NCI-H2171 (cell line): ENCODE measurements at regions not wholly inside any gene's neighbourhood (a gene's known extent, or its start where the extent isn't known, plus 50 kb on each side); places are given as distances from the start of the nearest gene placed in this dataset.

Source experiments
- DNase-seq: peaks from one replicate; lab custom pipeline; 2025; lab: John Stamatoyannopoulos, UW

DNA sequence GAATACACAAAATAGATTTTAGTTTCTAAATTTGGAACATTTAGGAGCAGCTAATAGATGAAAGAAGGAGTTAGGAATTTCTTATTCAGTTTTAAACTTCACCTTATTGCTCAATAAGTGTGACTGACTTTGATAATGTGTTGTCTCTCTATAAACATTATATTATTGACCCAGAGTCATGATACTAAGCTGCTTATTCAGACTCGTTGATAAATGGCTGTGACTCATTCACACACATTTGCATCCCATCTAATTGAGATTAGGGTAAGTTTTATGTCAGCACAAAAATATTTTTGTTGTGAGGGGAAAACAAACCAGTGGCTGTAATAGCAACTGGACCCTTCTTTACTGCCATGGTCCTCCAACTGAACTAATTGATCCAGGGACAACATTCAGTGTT is 137.6 kb downstream of the GOLIM4 start:
- no peak for DNase-seq

DNA sequence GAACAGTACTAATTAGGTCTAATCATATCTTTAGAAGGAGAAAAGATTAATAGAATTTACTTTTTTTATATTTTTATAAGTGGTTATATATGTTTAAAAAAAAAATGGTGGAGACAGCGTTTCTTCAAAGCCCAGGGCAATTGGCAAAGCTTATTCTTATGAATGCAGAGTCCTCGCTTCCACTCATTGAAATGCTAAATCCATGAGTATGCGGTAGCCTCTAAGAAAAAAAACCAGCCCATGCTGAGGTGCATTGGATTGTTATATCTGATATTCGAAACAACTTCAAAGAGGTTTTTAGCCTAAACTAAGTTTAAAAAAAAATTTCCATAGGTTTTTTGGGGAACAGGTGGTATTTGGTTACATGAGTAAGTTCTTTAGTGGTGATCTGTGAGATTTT is 142.8 kb downstream of the GOLIM4 start:
- no peak for DNase-seq

DNA sequence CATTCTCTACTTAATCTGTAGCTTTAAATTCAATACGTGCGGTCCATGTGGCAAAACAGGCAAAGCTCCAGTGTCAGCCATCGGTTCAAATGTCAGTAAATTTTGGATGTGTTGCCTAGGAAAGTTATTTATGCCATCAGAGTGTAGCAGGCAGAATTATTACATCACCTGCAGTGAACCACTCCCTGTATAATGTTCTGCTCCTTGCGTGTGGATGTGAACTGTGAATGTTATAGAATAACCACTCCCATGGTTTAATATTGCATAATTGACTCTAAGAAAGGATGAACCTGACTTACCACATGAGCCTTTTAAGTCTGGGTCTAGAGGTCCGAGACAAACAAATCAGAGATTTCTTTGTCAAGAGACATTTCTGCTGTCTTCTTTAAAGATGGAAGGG is 145.5 kb downstream of the GOLIM4 start:
- no peak for DNase-seq

DNA sequence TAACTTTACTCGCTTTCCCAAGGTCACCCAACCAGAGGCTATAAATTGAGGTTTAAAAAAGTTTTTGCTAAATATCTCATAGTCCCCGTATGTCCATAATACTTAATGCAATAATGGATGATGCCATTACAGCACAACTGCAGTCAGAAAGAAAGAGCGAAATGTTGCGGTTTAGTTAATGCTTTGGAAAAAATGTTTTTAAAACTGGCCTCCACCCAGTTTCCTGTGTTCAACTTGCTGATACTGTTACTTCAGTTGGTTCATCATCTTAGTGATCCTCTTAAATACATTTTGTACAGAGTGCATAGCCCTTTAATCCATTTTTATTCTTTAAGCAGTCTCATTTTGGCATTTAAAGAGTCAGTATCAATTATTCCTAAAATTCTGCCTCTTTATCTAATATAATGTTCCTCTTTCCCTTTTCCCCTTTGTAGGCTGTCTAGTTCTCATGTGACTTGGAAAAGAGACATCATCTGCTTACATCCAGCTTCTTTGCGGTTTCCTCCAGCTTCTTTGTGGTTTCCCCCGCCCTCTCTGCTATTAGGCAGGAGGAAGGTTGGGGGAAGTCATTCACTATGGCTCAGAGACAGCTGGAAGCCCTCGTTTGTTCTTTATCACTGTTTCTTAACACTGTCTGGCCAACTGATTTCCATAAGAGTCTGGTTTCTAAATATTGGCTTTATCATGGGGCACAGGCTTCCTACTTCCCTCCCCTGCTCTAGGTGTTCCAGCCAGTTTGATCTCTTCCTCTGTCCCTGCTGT is 154.3 kb downstream of the GOLIM4 start:
- no peak for DNase-seq

DNA sequence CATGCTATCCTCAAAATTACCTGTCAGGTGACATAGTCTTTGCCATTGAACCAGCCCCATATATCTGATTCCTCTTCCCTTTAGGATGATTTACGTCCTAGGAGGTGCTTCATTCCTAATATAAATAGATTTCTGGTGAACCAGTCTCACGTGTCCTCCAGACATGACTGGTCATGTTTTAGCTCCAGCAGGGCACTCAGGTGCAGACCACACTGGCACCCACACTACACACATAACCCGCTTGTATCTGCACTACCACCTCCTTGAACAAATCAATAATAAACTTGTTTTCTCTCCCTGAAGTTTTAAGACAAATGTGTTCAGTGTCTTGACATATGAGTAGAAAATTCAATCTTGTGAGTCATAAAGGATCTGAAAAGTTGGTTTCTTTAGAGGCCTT is 155.5 kb downstream of the GOLIM4 start:
- DNase-seq: no peak

DNA sequence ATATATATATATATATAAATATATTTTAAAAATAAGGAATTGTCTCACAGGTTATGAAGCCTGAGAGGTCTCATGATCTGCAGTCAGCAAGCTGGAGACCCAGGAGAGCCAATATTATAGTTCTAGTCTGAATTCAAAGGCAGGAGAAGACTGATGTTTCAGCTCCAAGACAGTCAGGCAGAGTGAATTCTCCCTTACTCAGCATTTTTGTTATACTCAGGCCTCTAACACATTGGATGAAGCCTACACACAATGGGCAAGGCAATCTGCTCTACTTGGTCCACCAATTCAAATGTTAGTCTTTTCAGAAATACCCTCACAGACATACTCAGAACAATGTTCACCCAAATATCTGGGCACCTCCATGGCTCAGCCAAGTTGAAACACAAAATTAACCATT is 157.2 kb downstream of the GOLIM4 start:
- no peak for DNase-seq

DNA sequence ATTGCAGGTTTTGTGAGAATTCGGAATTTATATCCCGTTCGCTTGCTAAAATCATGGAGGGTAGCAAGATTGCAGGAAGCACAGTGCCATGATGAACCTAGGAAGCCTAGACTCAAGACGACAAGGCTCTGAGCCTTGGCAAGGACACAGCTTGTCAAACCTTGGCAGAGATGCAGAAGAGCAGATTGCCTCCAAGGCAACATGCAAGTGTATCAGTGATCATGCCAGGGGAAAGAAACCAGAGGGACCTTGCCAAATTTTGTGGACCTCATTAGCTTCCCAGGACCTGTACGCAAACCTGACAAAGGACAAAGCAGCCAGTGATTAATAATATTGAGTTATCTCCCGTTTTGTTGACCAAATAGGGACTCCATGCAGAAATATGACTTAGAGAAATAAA is 159.7 kb downstream of the GOLIM4 start:
- DNase-seq: no peak

DNA sequence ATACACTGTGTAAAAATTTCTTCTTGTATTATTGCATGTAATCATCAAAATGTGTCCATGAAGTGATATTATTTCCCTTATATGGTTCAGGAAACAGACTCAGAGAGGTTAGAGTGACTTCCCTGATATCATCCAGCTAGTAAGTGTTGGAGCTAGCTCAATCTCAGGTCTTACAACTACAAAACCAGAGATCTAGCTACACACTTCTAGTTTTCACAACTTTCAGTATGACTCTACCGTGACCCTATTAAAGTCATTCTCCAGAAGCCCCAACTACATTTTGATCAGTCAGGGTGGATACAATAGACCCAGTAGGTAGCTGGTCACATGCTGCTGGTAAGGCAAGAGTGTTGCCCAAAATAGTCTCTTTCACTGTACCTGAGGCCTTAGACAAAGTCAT is 165.3 kb downstream of the GOLIM4 start:
- no peak for DNase-seq

DNA sequence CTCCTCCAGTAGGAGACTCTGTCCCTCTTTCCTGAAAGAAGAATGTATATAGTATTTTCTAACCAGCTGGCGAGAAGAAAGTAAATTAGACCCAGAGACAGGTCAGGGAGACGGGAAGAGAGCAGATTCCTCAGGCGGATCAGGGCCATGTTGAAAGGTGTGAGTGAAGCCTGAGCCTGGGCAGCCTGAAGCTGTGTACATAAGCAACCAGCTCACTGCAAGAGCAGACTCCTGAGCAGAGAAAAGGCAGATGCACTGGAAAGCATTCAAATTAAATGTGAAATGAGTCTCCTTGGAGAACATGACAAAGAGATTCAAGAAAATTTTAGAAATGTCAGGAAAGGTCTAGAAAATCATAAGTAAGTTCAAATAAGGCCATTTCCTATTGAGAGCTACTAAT is 165.8 kb downstream of the GOLIM4 start:
- DNase-seq: no peak

DNA sequence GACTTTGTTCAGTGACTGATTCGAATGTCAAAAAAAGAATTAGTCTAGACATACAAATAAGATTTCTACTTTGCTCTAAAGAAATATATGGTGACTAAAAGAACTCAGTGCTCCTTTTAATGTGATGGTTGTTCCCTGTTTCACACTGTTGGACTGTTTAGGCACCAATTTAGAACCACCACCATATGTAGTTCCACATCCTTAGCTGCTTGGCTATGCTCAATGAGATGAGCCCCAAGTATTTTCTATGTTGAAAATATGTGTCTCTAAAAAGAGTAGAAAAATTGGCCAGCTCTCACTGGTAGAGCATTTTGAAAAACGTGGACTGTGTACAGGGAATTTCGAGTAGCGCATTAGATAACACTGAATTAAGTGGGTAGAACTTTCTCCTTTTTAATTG is 167.3 kb downstream of the GOLIM4 start:
- DNase-seq: no peak

DNA sequence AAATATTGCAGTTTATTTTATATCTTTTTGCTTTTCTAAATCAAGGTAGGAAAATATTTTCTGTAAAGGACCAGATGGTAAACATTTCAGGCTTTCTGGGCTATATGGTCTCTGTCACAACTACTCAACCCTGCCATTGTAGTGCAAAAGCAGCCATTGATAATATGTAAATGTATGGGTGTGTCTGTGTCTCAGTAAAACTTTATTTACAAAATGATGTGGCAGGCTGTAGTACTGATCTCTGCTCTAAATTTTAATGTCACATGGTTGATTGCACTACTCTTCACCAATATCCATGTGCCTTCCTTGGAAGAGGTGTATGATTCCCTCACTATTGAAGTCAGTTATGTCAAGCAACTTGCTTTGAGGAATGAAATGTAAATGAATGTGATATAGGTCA is 175.0 kb downstream of the GOLIM4 start:
- no peak for DNase-seq

DNA sequence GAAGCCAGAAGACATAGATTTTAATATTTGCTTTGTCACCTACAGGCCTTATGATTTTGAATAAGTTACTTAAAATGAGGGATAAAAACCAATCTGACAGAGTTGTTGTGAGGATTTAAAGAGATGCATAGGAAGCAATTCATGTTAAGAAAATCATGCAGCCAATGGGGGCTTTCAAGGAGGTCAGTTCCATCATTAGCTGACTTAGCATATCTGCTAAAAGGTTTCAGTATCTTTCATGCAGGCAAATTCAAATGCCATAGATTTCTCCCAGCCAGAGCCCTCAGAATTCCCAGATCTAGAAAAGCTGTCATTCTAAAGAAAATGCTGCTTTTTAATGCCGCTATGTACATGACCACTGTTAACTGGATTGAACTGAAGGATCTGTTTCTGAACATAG is 176.1 kb downstream of the GOLIM4 start:
- DNase-seq: no peak

DNA sequence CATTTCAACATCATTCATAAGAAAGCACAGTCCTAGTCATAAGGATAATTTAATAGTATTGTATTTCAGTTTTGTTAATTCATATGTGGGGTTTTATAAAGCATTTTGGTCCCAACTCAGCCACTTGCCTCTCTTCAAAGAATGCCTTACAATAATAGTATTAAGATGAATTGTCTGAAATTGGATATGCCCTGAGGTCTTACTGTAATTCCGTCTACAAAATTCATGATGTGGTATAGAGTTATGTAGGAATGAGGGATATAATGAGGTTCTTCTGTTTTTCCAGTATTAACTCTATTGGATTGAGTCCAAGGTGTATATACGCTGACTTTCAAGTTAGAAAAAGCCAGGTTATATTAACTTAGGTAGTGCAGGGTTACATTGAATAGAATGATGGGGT is 177.0 kb downstream of the GOLIM4 start:
- DNase-seq: no peak

DNA sequence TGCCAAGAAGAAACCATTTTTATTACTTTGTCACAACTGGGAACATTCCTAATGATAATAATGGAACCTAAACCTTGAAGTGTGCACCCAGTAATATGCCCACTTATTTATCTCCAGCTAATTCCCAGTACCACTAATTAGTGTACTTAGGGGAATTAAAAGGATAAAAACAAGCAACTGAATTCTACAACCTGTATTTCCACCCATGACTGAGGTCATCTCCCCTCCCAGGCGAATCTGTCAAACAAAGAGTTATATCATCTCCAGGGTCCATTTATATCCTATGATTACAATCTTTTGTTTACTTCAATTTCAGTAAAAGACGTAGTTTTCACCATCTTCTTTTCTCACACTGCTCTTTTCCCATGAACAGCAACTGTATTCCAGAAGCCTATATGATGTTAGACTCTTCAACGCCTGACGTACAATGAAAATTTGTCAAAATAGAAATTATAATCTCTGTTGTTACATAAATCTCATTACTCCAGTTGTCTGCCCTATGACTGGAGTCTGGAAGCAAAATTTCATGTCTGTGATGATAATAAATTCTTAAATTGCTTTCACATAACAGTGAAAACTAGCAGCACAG is 177.6 kb downstream of the GOLIM4 start:
- no peak for DNase-seq

DNA sequence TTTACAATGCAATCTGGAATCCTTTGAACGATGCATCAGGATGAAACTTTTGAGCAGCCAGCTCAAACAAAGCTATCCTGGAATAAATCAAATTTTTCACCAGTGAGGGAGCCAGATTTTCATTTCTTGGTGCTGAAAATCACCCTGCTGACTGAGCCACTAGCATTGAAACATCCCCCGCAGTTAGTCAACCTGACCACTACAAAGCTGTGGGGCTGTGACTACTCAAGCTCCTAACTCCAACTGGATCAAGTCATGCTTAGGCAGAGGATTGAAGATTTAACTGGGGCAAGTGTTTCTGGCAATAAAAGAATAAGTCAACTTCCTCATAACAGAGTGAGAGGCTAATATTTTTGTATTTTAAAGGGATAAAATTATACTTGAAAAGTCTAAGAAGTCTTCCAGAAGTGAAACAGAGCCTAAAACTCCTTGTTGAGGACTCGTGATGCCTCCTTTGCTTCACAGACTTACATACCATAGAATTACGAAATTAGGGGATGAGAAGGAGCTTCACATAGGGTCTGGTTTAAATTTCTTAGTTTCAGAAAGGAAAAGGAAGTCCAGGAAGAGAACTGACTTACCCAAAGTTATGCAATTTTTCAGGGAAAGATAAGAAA is 177.8 kb downstream of the SERPINI1 start:
- no peak for DNase-seq

DNA sequence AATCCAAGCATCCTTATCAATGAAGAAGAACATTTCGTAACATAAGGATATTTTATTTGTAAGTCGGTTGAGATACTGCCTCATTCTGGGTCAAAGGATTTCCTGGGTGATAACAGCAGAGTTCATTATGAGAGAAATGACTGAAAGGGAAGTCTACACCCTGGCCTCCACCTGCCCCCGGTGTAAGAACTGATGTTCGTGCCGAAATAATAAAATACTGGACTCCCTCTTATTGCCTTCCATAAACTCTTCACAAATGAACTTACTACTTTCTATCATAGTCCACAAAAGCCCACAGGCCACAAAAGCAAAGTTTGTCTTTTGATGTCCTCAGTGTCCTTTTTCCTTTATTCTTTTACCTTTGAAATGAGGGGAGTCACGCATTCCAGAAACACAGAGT is 174.4 kb downstream of the SERPINI1 start:
- DNase-seq: no peak

DNA sequence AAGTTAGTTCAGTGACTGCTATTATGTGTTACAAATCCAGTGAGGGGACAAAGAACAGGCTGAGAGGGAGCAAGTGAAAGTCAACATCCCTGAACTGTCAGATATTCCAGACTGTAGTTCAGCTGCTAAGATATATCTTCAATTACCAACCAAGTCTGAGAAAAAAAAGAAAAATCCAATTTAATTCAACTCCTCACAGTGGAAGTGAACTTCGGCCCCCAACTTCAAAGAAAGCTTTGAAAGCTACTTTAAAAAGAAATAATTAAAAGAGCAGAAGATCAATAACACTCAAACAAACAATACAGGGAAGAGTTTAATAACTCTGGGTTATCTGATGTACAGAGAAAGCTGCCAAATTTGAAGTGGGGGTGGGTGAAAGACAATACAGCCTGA is 174.0 kb downstream of the SERPINI1 start:
- DNase-seq: no peak

DNA sequence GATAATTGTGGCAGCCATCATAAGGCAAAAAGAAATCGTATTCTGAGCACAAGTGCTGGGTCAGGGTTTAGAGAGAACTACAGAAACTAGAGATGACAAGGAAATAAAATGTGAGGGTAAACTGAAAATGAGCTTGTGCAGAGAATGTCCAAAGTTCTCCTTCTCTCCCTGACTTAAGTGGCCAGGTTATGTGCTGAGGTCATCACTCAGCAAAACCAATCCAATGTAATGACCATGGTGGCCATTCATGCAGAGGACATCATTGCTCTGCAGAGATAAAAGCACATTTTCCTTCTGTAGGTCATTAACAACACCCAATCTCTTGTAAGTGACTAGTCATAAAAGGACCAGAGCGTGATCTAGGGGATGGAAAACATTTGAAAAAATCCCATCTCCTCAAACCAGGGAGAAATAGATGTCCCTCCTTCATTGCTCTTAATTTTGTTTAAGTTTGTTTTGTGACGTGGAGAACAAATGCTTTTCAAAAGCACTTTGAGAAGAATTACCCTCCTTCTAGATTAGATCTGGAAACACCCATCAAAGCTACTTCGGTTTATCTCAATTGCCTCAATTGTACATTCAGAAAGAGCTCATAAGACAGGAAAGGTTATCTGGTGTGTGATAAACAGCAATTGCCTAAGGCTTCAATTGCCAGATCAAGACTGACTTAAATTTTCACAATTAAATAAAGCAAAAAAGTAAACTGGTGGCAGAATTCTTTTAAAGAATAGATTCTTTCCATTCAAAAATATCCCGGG is 173.4 kb downstream of the SERPINI1 start:
- no peak for DNase-seq

DNA sequence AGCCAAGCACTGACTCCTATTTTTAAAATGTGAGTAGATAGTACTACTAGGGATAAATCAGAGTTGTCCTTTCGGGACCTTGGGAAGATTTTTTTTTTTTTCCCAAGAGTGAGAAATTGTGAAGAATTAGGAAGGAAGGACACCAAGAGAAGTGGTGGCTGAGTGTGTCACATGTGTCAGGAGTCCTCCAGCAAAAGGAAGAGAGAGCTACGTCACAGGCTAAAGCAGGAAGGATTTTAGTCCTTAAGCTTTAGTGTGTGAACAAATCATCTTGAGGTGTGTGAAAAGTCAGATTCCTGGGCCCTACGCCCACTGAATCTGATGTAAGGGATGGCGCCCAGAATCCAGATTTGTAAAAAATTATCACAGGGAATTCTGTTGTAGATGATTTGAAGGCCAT is 172.7 kb downstream of the SERPINI1 start:
- DNase-seq: no peak

DNA sequence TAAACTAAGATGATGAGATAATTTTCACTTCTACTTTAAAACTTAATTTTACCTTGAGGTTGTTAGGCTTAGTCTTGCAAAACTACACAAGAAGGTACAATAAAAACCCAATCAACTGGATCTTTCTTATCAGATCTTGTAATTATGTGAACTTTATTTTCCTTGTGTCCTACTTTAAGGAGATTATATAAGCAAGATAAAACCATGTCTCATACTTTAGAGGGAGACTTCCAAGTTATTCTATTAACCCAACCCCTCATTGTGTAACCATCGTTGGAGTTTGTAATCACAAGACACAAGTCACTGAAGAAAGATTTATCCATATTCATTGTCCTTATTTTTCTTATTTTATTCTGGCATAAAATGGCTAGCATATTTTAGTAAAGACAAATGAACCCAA is 165.6 kb downstream of the SERPINI1 start:
- no peak for DNase-seq

DNA sequence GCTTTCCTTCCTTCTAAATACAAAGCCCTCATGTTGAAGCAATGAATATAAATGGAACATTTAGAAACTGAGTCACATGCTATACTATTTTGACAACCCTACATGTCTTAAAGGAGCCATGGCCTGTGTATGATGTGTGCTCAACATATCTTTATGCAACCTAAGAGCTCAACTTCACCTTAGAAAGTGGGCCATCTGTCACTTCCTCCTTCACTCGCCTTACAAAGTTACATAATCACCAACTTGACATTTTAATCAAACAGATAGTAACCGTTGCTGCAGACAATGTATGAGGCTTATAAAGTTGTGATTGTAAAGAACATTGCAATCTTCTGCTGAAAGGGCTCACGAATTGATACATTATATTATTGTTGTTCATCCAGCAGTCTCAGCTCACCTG is 163.6 kb downstream of the SERPINI1 start:
- peak; percentile 51 for DNase-seq

DNA sequence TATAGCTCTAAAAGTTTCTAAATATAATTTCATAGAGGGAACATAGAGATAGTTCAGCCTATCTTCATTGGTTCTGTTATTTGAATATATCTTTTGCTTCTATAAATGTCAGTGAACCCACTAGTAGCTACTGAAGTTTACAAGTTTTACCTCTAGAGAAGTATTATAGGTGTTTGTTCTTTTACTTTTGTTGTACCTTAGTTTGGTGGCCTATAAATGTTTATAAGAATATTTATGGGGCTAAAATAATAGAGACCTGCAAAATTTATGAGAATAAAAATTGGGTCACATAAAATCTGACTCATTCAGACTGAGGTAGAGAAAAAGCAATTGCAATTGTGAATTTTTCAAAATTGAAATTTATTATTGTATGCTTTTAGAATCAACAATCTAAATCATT is 162.6 kb downstream of the SERPINI1 start:
- no peak for DNase-seq

DNA sequence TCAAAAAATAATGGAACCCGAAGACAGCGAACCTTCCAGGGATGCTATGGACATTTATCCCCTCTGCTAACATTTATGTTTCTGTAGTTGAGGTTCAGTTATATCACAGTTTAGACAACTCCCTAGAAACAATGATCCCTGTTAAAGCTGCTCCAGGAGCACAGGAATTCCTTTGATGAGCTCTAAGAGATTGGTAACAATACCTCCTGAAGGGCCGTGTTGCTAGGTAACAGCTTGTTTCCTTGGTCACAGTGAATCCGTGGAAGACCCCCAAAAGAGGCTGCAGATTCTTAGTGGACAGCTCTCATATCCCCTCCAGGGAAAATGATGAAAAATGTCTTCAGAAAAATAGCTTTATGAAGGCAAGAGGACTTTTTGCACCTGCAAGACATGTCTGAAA is 160.2 kb downstream of the SERPINI1 start:
- DNase-seq: no peak
